GM18502 (cell line): ENCODE measurements at regions not wholly inside any gene's neighbourhood (a gene's known extent, or its start where the extent isn't known, plus 50 kb on each side); places are given as distances from the start of the nearest gene placed in this dataset.

Experiments used
- ATAC-seq: cut with Tn5 transposase; IDR thresholded peaks from one replicate; pipeline ENCODE4 v1.9.1; 2021; ENCODE audit warnings: mild to moderate bottlenecking; ENCODE audit not compliant: unreplicated experiment, poor library complexity

DNA sequence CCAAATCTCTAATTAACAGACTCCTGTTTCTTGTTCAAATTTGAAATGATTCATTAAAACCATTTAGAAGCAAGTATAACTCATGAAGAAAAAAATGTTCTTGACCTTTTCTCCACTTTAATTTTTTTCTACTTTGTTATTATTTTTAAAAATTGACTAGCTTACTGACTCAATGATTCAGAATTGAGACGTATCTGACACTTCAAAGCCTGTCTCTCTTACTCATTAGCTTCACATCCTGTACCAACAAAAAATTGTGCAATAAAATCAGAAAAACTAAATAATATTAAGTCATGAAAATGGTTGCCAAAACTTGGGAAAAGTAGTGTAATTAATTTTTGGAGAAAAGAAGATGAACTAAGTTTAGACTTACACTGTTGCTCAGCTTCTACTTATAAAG is 331.2 kb downstream of the SLC16A7 start:
- no peak for ATAC-seq

DNA sequence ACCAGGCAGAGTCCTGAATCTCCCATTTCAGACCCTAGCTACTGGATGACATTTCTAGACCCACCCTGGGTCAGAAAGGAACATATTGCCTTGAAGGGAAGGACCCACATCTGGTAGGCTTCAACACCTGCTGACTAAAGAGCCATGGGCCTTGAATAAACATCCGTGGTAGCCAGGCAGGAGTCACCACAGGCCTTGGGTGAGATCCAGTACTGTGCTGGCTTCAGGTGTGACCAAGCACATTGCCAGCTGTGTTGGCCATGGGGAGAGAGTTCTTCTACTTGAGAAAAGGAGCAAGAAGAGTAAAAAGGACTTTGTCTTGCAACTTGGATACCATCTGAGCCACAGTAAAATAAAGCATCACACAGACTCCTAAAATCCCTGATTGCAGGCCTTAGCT is 332.6 kb downstream of the SLC16A7 start:
- ATAC-seq: no peak

DNA sequence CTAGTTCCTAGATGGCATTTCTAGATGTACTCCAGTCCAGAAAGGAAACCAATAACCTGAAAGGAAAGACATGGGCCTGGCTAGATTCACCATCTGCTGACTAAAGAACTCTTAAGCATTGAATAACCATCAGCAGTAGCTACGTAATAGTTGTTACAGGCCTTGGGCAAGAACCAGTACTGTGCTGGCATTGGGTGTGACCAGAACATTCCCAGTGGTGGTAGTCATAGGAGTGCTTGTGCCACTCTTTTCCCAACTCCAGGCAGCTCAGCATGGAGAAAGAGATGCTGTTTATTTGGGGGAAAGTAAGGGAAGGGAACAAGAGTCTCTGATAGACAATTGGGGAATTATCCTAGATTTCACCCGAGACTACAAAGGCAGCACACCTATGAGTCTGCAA is 333.3 kb downstream of the SLC16A7 start:
- ATAC-seq: no peak

- ATAC-seq: no peak
Observed at GRCh38 chr12:59934486-59934885, 338.7 kb downstream of the SLC16A7 start.

DNA sequence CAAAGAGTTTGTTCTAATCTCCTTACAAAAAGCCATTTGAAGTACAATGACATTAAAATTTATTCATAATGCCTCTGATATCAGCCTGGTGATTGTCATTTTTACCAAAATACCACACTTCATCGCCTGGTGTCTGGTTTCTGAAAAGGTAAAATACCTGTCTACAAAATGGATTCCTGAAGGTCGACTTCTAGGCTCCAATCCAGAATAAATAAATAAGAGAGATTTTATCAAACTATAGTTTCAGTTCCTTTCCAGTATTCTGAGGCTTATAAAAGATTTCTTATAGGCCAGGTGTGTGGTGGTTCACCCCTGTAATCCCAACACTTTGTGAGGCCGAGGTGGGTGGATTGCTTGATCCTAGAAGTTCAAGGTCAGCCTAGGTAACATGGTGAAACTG is 340.7 kb downstream of the SLC16A7 start:
- no peak for ATAC-seq

- no peak for ATAC-seq
Observed at GRCh38 chr12:59937148-59937547, 341.3 kb downstream of the SLC16A7 start.

- ATAC-seq: no peak
Observed at GRCh38 chr12:59938190-59938962, 342.5 kb downstream of the SLC16A7 start.

DNA sequence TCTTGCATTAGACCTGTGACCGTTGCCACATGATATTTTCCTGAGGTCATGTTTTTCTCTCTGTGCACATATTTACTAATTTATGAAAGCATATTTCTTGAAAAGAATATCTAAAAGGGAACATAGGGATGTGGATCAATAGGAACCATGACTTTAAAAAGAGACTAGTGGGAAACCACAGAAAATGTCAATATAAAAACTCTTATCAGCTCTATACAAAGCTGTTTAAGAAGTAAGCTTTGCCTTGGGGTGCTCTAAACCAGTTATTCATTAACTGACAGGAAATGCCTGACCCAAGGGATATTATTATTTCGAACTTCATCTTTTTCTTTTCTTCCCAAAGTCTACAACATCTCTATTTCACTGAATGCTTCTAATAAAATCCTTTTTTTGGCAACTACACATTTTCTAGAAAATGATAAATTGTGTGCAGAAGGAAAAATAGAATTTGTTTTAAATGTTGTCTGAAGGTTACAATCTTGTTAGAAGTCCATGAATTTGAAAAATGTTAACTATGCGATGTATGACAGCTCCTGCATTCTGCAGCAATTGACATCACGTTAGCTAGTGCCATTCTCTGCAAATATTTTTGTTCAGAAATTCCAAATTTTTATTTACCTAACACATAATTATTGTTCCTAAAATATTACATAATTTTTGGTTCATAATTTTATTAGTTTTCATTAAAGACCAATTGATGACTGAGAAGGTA is 345.0 kb downstream of the SLC16A7 start:
- ATAC-seq: no peak

DNA sequence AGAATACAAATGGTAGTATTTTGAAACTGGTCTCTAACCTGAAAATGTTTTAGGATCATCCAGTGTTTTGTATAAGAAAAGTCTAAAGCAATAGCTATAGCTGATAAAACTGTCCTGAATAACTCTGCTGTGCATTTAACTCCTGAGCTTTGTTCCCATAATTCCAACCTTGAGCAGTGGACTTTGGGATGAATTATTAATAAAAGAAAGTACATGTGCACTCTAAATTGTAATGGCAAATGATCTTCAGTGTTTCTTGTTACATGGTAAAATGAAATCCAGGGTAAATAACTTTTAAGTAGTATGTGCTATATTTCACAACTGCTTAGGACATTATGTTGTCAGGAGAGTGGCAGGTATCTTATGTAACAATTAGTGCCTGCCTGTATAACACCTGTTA is 345.6 kb downstream of the SLC16A7 start:
- no peak for ATAC-seq

DNA sequence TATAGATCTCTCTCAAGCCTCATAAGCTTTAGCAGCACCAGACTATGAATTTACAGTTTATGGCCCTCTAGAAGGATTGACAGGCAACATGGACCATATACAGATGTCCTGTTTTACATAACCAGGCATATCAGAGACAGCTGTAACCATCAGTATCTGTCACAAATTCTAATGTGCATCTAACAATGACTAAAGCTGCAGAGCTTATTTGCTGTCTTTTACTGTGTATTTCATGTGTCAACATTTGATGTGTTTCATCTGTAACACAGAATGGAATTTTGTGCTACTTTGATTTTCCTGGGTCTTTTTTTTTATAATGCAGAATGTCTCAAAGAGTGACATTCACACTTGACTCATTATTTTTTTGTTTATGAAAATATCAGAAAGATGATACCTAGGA is 348.3 kb downstream of the SLC16A7 start:
- ATAC-seq: no peak

DNA sequence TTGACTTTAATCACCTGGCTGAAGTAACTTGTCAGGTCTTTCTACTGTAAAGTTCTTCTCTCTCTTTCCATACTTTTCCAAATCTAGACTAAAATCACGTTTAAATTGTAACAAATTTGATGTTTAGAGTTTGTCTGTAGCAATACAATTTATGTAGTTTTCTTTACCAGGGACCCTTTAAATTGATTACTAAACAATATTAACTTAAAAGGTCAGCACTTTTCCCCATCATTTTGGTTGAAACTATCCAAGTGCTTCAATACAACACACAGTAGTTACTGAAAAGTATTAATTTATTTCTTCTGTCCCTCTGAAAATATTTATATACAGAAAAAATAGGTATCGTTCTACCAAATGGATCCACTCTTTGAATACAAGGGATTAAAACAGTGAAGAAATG is 350.8 kb downstream of the SLC16A7 start:
- ATAC-seq: no peak

GRCh38 chr12:59963546-59963945 is 367.7 kb downstream of the SLC16A7 start:
- ATAC-seq: no peak

DNA sequence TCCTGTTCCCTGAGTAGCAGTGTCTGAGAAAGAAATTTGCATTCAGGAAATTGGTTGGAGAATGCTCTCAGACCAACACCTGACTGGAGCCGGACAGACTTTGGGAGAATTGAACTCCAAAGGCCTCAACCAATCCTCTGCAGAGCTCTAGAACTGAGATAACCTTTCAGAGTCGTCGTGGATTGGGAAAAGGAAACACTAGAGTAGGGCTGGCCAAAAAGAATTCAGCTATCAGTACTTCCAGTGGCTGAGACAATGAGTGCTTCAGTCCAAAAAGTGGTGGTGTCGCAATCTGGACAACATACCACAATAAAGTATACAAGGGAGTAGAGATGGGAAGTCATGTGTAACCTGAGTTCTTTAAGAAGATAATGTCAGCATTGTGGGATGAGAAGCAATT is 377.1 kb downstream of the SLC16A7 start:
- no peak for ATAC-seq

- ATAC-seq: no peak
Observed at GRCh38 chr12:59973515-59973914, 377.7 kb downstream of the SLC16A7 start.

DNA sequence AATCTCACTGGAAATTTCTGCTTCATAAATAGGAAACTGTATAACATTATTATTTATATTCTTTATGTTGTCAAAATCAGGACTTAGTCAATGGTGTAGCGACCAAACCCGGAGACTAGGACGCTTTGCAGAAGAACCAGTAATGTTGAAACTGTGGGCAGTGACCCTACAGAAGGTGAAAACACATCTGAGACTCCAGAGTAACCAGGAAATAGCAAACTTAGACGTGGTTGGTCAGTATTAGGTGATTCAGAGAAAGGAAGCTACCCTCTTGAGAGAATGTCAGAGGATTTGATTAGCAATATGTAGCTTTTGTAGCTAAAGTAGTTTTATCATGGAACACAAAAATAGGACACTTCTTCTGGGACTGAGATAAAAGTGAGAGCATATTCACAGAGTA is 381.9 kb downstream of the SLC16A7 start:
- ATAC-seq: no peak

DNA sequence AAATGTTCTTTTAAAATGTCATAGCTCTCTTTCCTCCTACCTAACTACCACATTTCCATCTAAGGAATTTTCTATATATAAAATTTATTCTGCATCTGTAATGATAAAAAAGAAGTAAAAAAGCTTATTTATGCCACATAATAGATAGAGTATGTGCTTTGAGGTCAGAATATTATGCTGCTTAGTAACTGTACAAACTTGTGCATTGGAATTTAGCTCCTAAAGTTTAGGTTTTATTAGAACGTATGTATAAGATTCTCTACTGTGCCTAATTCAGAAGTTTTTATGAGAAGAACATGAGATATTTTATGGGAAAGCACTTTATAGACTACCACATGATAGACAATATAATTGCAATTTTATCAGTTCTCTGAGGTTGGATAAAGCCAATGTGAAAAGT is 384.6 kb downstream of the SLC16A7 start:
- ATAC-seq: no peak

GRCh38 chr12:59999291-59999690 is 403.5 kb downstream of the SLC16A7 start:
- no peak for ATAC-seq

- ATAC-seq: no peak
Observed at GRCh38 chr12:60010486-60010885, 414.7 kb downstream of the SLC16A7 start.

DNA sequence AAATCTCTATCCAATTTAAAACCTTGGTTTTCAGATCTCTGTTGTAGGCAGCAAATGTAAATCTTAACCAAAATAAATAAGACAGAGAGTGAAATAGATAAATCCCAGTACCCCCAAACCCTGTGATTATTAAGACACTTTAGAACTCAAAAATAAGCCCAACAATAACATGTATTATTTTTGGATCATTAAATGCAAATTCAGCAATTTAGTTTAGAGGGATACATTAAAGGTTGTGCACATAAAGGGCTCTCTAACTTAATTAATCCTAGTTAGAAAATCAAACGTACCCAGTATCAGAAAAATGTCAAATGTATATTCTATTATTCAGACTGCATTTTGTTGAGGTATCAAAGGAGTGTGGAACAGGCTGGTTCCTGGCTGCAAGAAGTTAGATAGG is 416.8 kb downstream of the SLC16A7 start:
- ATAC-seq: no peak

DNA sequence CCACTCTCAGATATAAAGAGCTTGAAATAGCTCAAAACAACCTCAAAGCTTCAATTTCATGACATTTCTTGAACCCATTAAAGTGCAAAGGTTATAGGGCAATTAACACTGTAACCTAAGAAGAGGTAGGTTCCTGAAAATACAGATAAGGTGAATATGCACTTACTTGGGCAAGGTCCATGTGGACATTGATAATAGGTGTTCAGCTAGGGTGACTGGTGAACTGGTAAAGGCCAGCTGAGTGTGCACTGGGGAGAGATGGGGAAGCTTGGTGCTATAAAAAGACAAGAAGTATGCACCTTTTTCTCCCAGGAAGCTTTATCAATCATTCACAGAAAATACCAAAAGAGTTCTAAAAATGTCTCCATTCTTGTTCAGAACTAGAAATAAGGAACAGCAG is 418.6 kb downstream of the SLC16A7 start:
- ATAC-seq: no peak

GRCh38 chr12:60020068-60020467 is 424.2 kb downstream of the SLC16A7 start:
- no peak for ATAC-seq

GRCh38 chr12:60021235-60021634 is 425.4 kb downstream of the SLC16A7 start:
- no peak for ATAC-seq
